H1 (cell line): ENCODE measurements at regions not wholly inside any gene's neighbourhood (a gene's known extent, or its start where the extent isn't known, plus 50 kb on each side); places are given as distances from the start of the nearest gene placed in this dataset.

ENCODE experiments used
- GABPA ChIP-seq: IDR thresholded peaks from 2 replicates; pipeline ENCODE4 v1.6.1; 2011; ENCODE audit warnings: mild to moderate bottlenecking, low read length, moderate library complexity, borderline replicate concordance; ENCODE audit not compliant: insufficient read depth
- GTF2F1 ChIP-seq: IDR thresholded peaks from 2 replicates; pipeline ENCODE4 v1.6.1; 2012; ENCODE audit warnings: low read depth, low read length, improper control_type of control experiment, borderline replicate concordance
- KDM1A ChIP-seq: fragments of 200-600, 300-600 bp; sonication (generic); IDR thresholded peaks from 2 replicates; pipeline ENCODE4 v1.7.1; 2016; ENCODE audit warnings: mild to moderate bottlenecking, low read length, borderline replicate concordance

- TF ChIP-seq GABPA (no peak), KDM1A (no peak), GTF2F1 (no peak)
- TF ChIP-seq, all 59 proteins: peak for 0
These were observed 66.2 kb upstream of the DYRK2 start (continued) for GRCh38 chr12:67582238-67582834.
